Ascending aorta (tissue), 2 donors: ENCODE measurements at regions not wholly inside any gene's neighbourhood (a gene's known extent, or its start where the extent isn't known, plus 50 kb on each side); places are given as distances from the start of the nearest gene placed in this dataset.
"Not testable (repeated sequence)": the region's sequence is repeated elsewhere in the genome, so short reads cannot be mapped to it uniquely, and the experiment has no call there.

Experiments
- DNase-seq, 2 donors: peaks; one replicate each; pipeline ENCODE4 v3.0.0-alpha.2; 2019; ENCODE audit warnings: low spot score in 2 of 2
- H3K27ac ChIP-seq, 2 donors: fragments of 200-600 bp; sonication (generic); one replicate each; pipeline ENCODE4 v1.5.1; 2016 to 2017; ENCODE audit warnings: mild to moderate bottlenecking in 1 of 2
- H3K27me3 ChIP-seq: fragments of 200-600 bp; sonication (generic); one replicate; pipeline ENCODE4 v1.5.1; 2017
- H3K36me3 ChIP-seq, 2 donors: fragments of 200-600 bp; sonication (generic); one replicate each; pipeline ENCODE4 v1.5.1; 2016
- H3K4me1 ChIP-seq, 2 donors: fragments of 200-600 bp; sonication (generic); one replicate each; pipeline ENCODE4 v1.5.1; 2016 to 2017; ENCODE audit warnings: mild to moderate bottlenecking in 1 of 2
- H3K4me3 ChIP-seq, 2 donors: fragments of 200-600 bp; sonication (generic); one replicate each; pipeline ENCODE4 v1.5.1; 2016 to 2017; ENCODE audit warnings: mild to moderate bottlenecking in 1 of 2
- H3K9me3 ChIP-seq, 2 donors: fragments of 200-600 bp; sonication (generic); one replicate each; pipeline ENCODE4 v1.5.1; 2016
- intact Hi-C: fragments of 100-400 bp; cut with DNase I; formaldehyde crosslinking; loops from one replicate; pipeline ENCODE4 v1.15.1; 2023
- TF ChIP-seq, protein P1 (sequence below), 3 experiments: fragments of 200-600 bp in 2 of 3; fragments of 450-650 bp in 1 of 3; sonication (generic) in 2 of 3; IDR thresholded peaks; one replicate each; pipeline ENCODE4 v1.5.1; 2016 to 2019; ENCODE audit warnings: antibody characterized with exemption in 3 of 3, mild to moderate bottlenecking in 1 of 3, moderate library complexity in 1 of 3

DNA sequence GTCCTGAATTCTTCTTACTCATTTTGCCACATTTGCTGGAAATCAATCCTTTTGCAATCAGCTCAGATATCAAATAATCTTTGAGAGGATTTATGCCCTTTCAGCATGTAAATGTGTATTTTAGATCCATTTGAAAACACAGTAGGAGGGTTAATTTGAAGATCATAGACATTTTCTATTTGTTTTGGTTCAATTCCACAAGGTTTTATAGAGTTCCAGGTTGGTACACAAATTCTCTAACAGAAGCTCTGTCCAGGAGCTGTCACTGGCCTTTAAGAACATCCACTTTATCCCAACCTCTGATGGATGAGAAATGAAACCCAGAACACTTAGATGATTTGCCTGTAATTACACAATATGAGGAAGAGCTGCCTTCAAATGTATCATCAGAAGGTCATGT lies 157.3 kb upstream of the CHAC2 start:
- H3K4me1 ChIP-seq: no peaks in the 10 kb centered on the region

DNA sequence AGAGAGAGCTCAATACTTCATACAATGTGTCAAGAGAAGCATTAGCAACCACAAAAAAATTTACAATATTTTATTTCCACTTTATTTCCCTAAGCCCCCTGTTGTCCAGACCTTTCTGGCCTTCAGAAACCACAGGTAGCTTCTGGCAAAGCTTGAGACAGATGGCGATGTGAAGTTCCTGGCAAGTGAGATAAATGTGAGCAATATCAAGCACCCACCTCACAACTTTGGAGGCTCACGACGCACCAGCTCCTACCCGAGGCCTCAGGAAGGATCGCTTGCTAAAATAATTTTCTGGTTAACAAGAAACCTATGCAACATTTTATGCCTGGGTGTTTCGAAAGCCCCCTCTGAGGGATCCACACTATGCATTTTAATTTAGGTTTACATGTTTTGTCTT lies 158.1 kb upstream of the CHAC2 start:
- Histone ChIP-seq H3K9me3 (no peaks in the 10 kb centered on the region), H3K4me1 (no peaks in the 10 kb centered on the region), H3K27ac (no peak overlapping the region), H3K27me3 (no peaks in the 10 kb centered on the region), H3K4me3 (no peak overlapping the region), H3K36me3 (no peaks in the 10 kb centered on the region)
- TF ChIP-seq, protein P1, sequence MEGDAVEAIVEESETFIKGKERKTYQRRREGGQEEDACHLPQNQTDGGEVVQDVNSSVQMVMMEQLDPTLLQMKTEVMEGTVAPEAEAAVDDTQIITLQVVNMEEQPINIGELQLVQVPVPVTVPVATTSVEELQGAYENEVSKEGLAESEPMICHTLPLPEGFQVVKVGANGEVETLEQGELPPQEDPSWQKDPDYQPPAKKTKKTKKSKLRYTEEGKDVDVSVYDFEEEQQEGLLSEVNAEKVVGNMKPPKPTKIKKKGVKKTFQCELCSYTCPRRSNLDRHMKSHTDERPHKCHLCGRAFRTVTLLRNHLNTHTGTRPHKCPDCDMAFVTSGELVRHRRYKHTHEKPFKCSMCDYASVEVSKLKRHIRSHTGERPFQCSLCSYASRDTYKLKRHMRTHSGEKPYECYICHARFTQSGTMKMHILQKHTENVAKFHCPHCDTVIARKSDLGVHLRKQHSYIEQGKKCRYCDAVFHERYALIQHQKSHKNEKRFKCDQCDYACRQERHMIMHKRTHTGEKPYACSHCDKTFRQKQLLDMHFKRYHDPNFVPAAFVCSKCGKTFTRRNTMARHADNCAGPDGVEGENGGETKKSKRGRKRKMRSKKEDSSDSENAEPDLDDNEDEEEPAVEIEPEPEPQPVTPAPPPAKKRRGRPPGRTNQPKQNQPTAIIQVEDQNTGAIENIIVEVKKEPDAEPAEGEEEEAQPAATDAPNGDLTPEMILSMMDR (IDR thresholded peaks at IDR 0.05): no peak
- DNase-seq: no peak
- intact Hi-C loops: no loop called here

More for the DNA sequence above, 157.3 kb upstream of the CHAC2 start:
- H3K9me3 ChIP-seq: no peaks in the 10 kb centered on the region
- no peaks in the 10 kb centered on the region for H3K36me3 ChIP-seq
- TF ChIP-seq, protein P1 (IDR thresholded peaks at IDR 0.05): no peak
- no peaks in the 10 kb centered on the region for H3K27me3 ChIP-seq
- intact Hi-C loops: no loop called here
- H3K4me3 ChIP-seq: no peak overlapping the region
- no peak for DNase-seq
- no peak overlapping the region for H3K27ac ChIP-seq

DNA sequence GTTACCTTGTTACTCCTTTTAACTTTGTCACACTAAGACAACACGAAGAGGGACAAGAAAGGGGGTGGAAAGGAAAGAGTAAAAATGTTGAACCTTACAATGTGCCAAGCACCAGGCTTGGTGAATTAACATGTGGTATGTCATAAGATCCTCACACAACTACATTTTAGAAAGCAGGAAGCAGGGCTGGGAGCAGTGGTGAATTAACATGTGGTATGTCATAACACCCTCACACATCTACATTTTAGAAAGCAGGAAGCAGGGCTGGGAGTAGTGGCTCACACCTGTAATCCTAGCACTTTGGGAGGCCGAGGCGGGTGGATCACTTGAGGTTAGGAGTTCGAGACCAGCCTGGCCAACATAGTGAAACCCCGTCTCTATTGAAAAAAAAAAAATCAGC lies 159.3 kb upstream of the CHAC2 start:
- Histone ChIP-seq H3K27me3 (no peaks in the 10 kb centered on the region), H3K4me3 (no peak overlapping the region), H3K36me3 (no peaks in the 10 kb centered on the region), H3K4me1 (no peaks in the 10 kb centered on the region), H3K9me3 (no peaks in the 10 kb centered on the region), H3K27ac (no peak overlapping the region)
- TF ChIP-seq, protein P1 (IDR thresholded peaks at IDR 0.05): no peak
- intact Hi-C loops: no loop called here
- no peak for DNase-seq

DNA sequence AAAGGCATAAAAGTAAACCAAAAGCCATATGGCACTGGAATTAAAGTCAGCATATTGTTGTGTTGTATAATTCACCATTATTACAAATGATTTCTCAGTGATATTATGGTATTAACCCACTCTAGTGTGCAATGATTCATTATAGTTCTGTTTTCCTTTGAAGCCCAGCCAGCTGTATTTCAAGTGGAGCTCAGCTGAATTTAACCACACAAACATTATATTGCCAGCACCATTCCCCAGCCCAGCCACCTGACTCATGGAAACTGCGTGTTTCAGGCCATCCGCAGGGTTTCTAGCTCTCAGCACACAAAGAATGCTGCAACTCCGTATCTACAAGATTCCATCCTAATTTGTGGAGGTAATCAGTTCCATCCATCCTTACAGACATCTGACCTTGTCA lies 166.8 kb upstream of the CHAC2 start:
- intact Hi-C loops: no loop called here
- TF ChIP-seq, protein P1 (IDR thresholded peaks at IDR 0.05): no peak
- H3K4me1 ChIP-seq: no peaks in the 10 kb centered on the region

DNA sequence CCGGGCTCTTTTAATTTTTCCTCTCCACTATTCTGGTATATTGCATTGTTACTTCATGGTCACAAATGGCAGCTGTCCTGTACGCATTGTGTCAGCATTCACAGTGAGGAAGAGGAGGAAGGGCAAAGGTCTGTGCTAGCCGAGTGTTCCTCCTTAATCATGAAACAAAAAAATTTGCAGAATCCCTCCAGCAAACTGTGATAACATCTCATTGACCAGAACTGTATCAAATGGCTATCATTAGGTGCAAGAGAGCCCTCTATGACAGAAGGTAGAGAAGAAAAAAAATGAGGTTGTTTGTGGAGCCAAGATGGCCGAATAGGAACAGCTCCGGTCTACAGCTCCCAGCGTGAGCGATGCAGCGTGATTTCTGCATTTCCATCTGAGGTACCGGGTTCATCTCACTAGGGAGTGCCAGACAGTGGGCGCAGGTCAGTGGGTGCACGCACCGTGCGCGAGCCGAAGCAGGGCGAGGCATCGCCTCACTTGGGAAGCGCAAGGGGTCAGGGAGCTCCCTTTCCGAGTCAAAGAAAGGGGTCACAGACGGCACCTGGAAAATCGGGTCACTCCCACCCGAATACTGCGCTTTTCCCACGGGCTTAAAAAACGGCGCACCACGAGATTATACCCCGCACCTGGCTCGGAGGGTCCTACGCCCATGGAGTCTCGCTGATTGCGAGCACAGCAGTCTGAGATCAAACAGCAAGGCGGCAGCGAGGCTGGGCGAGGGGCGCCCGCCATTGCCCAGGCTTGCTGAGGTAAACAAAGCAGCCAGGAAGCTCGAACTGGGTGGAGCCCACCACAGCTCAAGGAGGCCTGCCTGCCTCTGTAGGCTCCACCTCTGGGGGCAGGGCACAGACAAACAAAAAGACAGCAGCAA lies 180.6 kb upstream of the CHAC2 start:
- H3K36me3 ChIP-seq, H3K27me3 ChIP-seq, intact Hi-C loops, H3K4me1 ChIP-seq, DNase-seq, H3K9me3 ChIP-seq, H3K27ac ChIP-seq, H3K4me3 ChIP-seq: not testable (repeated sequence)

More for the DNA sequence above, 166.8 kb upstream of the CHAC2 start:
- no peak for DNase-seq
- Histone ChIP-seq H3K27ac (no peak overlapping the region), H3K9me3 (no peaks in the 10 kb centered on the region), H3K27me3 (no peaks in the 10 kb centered on the region), H3K36me3 (no peaks in the 10 kb centered on the region), H3K4me3 (no peak overlapping the region)

DNA sequence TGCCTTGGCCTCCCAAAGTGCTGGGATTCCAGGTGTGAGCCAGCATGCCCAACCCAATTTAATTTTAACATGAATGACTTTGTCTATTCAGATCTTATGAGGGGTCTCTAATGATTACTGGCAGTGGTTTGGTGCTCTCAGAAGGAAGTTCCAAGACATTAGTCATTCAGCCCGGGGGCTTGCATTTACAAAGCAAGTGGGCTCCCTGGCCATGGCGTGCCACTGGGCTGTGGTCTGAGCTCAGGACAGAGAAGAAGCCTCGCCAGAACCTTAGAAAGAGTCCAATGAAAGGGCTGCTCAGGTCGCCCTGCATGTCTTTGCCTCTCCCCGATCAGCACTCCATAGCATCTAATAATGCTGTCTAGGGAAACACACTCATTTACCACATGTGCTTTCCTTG lies 182.6 kb upstream of the CHAC2 start:
- no peaks in the 10 kb centered on the region for H3K9me3 ChIP-seq
- DNase-seq: no peak
- no peak overlapping the region for H3K4me3 ChIP-seq
- intact Hi-C loops: no loop called here
- no peak overlapping the region for H3K27ac ChIP-seq
- no peaks in the 10 kb centered on the region for H3K4me1 ChIP-seq
- TF ChIP-seq, protein P1 (IDR thresholded peaks at IDR 0.05): no peak
- H3K27me3 ChIP-seq: no peaks in the 10 kb centered on the region
- no peaks in the 10 kb centered on the region for H3K36me3 ChIP-seq
